Embryonic facial prominence (tissue), 1 donor: ENCODE measurements at regions not wholly inside any gene's neighbourhood (a gene's known extent, or its start where the extent isn't known, plus 50 kb on each side); places are given as distances from the start of the nearest gene placed in this dataset.
"Not testable (repeated sequence)": the region's sequence is repeated elsewhere in the genome, so short reads cannot be mapped to it uniquely, and the experiment has no call there.

Source experiments
- DNase-seq: peaks from one replicate; pipeline ENCODE4 v3.0.0-alpha.2; 2016; ENCODE audit errors: extremely low spot score

DNA sequence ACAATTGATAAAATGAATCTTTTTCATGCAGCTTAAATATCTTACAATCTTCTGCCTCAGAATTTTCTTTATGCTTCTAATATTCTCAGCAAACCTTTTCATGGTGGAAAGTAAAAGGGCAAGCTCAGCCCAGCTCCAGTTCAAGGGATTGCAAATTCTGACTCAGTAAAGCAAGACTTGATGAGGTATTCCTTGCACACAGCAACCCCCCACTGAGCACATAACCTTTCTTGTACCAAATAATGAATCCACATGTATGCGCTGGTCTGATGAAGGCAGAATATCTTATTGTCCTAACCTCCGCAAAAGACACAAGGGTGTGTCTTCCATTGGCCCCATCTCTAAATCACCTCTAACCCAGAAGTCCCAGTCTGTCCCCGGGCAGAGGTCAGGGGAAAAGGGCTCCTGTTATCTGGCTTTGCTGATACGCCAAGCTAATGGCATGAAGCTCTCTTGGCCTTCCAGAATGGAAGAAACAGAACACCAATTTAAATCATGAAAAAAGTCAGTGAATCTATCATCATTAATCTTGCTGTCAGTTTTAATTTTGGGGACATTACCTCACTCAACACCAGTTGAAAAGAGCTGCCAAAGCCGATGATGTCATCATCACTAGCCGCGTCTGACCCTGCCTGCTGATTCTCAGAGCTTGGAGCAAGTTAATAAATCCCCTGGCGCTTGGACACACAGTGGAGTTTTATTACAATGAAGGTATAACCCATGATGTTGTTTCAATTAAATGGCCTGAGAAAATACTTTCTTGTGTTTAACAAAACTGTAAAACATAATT is 592.5 kb upstream of the CLINT1 start:
- DNase-seq: no peak

DNA sequence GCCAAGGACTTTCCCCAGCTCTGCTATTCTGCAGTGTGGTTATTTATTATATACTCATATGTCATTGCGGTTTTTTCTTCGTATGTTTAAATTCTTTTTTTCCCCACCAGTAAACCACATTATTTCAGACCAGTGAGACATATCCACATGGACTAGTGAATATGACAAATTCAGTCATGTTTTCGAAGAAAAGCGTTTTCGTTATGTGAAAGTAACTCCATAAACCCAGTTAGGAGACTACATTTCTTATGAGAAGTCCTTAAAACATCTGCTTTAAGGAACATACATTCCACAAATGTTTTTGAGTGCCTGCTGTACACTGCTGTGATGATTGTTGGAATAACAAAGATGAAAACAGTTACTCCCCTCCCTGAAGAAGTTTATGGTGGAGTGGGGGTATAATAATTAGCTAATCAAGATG is 591.8 kb upstream of the CLINT1 start:
- DNase-seq: no peak

DNA sequence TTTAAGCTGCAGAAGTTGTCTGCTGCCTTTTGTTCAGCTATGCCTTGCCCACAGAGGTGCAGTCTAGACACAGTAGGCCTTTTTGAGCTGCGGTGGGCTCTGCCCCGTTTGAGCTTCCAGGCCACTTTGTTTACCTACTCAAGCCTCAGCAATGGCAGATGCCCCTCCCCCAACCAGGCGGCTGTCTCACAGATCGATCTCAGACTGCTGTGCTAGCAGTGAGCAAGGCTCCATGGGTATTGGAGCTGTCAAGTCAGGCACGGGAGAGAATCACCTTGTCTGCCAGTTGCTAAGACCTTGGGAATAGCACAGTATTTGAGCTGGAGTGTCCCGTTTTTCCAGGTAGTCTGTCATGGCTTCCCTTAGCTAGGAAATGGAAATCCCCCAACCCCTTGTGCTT is 587.8 kb upstream of the CLINT1 start:
- not testable (repeated sequence) for DNase-seq

DNA sequence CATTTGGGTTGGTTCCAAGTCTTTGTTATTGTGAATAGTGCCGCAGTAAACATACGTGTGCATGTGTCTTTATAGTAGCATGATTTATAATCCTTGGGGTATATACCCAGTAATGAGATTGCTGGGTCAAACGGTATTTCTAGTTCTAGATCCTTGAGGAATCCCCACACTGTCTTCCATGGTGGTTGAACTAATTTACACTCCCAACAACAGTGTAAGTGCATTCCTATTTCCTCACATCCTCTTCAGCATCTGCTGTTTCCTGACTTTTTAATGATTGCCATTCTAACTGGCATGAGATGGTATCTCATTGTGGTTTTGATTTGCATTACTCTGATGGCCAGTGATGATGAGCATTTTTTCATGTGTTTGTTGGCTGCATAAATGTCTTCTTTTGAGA is 580.3 kb upstream of the CLINT1 start:
- DNase-seq: not testable (repeated sequence)

DNA sequence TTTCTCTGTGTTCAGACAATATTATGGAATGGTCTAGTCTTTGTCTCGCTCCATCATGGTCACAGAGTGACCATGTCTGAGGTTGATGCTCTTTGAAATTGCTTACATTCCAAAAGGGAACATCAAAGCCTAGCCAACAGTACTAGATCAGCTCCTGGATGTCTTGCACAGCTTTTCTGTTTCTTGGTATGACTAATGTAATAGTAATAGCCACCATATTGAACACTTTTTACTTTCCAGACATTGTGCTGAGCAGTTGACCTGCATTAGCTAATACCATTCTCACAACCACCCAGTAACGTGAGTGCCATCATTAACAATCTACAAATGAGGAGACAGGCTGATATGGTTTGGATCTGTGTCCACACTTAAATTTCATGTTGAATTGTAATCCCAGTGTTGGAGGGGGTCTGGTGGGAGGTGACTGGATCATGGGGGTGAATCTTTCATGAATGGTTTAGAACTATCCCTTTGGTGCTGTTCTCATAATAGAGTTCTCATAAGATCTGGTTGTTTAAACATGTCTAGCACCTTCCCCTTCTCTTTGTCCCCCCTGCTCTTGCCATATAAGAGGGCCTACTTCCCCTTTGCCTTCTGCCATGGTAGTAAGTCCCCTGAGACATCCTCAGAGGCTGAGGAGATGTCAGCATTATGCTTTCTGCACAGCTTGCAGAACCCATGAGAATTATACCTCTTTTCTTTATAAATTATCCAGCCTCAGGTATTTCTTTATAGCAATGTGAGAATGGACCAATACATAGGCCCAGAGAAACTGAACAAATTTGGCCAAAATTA is 577.5 kb upstream of the CLINT1 start:
- no peak for DNase-seq

DNA sequence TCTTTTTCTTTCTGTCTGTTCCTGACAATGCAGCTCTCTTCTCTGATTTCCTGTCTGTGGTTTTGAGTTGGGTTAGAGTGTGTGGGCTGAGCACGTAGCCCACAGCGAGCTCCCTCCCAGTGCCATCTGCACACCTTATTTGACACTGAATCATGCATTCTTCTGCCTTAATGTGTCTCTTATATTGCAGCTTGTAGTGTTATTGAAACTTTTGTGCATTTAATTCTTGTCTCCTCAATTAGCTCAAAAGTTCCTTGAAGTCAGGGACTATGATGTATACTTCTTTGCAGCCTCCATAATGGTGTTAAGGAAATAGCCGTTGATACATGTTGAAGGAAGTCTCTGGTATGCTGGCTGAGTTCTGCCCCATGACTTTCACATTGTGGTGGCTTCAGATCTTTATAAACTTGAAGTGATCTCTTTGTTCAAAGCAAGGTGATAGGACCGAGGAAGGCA is 576.2 kb upstream of the CLINT1 start:
- no peak for DNase-seq

DNA sequence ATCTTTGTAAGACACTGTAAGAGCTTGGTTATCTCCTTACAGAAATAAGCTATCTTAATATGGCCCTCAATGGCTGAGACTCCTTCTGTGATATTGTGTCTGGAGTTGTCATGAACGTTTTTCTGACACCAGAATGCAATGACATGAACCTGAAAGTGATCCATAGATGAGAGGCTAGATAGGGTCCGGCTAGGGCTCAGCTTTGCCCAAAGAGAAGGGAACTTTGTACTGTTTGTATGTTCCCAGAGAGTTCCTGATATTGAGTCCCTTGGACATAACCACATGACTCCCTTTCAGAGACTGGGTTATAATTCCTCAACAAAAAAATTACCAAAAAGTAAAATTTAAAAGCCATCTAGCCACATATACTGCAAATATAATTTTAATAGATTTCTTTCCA is 575.8 kb upstream of the CLINT1 start:
- DNase-seq: no peak

DNA sequence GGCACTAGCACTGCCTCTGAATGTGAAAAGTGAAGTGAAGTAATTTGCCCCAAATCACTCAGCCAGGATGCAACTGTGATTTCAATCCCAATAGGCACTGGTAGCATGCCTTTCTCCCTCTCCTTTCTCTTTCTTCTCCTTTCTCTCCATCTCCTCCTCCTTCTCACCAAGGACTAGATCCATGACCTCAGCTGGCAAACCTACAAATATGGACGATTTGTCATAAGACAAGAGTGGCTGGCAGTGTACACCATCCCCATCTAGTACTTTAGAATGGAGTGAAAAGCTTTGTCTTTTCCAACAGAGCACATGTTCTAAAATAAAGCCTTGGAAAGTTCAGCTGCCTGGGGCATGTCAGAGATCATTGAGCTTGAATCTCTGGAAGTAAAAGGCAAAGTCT is 574.7 kb upstream of the CLINT1 start:
- no peak for DNase-seq

DNA sequence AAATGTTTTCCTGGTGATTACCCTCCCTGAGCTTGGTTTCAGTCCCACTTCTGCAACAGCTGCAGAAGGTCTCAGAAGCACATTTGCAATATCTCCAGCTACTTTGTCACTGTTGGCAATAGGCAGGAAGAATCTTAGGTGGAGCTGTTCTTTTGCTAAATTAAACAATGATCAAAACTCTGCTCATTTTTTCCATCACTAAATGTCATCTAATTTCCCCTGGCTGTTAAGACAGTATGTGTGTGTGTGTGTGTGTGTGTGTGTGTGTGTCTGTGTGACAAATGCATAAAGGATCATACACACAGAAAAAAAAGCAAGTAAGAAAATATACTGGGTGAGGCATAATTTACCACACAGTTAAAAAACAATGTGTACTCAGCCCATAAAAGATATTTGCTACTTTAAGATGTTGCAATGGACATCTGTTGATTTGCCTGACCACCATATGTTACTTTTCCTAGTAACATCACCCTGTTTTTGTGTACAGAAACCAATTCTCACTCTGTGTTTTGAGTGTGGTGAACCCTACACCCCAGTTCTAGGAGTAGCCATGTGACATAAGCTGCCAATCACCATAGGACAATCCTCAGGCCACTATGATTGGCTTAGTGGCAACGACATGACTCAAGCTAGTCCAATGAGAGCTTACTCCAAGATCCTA is 572.6 kb upstream of the CLINT1 start:
- DNase-seq: no peak

DNA sequence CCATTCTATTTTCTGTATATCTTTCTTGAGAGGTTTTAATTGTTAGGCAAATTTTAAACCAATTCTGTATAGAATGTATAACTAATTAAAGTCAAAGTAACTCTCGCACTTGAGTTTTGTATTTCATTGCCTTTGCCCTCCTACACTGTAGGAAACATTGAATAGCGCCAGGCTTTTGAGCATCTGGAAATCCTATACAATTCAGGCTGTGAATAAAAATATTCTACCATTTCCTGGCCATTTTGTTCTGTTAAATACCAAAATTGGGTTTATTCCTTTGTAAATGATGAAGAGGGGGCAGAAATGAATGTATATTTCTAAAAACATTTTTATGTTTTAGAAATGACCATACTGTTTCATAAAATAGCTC is 571.8 kb upstream of the CLINT1 start:
- no peak for DNase-seq

DNA sequence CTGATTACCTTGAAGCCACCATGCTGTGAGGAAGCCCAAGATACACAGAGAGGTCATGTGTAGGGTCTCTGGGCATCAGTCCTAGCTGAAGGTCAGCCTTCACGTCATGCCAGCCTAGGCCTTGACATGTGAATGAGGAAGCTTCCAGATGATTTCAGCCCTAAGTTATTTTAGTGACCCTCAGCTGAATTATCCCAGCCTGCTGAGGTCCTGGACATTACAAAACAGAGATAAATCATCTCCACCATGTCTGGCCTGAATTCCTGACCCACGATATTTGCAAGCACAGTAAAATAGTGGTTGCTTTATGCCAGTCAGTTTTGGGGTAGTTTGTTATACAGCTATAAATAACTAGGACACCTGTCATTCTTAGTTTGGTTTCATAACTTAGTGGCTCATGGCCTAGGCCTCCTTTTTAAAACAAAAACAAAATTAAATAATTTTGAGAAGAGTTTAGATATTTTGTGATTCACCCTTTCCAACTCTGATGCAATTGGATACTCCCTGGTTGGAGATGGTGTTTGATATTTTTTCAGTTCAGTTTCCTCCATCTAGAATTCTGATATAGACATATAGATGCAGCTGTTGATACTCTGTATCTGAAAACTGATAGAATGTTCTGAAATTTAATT is 571.3 kb upstream of the CLINT1 start:
- DNase-seq: no peak

DNA sequence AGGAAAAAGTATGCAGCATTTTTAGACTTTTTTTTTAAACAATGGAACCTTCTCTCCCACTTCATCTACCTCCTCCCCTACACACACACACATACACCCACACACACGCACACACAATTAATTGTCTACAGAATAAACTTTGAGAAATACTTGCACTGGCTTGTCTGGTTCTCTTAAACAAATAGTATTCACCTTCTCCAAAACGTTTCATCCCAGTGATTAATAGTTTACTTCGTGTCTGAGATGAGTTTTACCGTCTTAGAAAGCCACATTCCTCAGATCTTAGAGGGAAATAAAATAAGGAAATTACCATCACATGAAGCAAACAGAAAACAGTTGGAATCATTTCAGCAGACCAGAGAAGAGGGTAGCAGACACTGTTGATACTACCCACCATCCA is 570.6 kb upstream of the CLINT1 start:
- no peak for DNase-seq

DNA sequence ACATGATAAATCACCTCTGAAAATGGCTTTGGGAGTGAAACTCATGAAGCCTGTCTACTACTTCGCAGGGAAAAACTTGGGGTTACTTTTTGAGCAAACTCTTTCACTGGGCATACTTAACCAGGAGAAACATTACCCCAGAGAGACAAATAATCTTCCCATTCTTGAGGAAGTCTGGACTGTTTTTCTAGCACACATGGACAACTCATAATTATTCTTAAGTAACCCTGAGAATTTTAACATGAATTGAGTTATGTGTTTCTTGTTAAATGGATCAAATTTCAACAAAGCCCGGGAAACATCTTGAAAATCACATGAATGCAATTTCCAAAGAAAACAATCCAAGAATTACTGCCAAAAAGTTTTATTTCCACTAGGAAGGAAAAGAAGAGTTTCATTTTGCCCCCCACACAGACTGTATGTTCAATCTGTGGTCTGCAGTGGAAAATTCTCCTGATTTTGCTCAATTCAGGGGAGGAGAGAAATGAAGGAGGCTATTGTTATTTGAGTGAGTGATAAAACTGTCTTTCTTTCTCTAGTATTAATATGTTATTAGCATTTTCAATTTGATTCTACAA is 564.8 kb upstream of the CLINT1 start:
- peak; percentile 68 for DNase-seq

DNA sequence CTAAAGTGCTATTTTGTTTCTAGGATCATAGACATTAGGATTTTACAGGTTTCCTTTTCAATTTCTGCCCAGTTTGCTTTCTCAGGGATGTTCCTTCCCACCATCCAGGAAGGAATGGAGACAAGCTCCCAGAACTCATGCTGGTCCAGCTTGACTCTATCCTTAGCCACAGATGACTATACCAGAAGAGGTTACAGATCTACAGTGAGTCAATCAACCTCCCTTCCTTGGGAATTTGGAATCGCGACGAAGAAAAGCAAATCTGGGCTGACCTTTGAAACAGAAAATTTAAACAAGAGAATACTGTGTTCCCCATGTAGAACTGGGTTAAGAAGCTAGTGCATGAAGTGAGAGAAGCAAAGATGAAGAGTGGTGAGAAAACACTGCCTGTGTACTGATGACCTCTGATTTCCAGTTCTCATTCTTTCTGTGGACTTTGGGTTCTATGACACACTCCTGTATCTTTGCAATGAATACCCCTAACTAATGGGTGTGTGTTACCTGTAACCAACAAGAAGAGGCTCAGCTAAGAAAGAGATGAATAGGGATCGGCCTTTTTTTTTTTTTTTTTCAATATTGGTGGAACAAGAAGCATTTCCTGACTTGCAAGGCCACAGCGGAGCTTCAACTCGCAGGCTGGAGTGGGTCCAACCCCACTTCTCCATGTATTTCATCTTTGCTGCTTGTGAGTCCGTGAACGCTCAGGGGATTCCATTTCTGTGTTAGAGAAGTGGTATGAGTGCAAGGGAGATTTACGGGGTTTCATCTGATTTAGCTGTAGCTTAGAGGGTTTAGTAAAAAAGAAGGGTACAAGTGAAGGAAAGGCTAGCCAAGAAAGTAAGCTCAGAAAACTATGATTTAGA is 563.9 kb upstream of the CLINT1 start:
- no peak for DNase-seq

DNA sequence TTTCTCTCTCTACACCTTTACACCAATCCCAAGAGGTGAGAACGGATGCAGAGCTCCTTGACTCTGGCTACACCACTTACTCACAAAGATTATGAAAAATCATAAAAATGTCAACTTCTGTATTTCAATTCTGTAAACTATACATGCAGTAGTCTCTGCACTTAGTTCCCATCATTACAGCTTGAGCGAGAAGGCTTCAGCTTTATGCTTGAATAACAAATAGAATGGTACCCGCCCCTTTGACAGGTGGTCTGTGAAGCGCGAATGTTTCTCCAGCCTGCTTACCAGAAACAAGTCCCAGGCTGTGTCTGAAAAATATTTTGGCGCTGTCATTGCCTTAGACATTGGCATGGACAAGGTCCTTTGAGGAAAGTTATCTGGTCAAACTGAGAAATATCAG is 562.4 kb upstream of the CLINT1 start:
- DNase-seq: no peak

DNA sequence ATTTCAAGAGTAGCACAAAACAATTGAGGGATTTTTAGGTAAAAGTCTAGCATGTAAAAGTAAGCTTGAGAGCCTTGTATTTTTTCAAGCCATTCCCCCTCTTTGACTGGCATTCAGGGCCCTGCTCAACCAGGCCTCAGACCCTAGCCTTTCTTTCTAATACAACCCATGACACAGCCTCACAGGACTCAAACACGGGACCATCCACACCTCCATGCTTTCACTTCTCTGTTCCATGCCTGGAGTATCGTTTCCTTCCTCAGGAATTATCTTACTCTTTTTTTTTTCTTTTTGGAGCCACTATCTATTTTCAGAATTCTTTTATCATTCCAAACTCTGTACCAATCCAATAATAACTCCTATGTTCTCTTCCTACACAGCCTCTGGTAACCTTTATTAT is 560.2 kb upstream of the CLINT1 start:
- no peak for DNase-seq

DNA sequence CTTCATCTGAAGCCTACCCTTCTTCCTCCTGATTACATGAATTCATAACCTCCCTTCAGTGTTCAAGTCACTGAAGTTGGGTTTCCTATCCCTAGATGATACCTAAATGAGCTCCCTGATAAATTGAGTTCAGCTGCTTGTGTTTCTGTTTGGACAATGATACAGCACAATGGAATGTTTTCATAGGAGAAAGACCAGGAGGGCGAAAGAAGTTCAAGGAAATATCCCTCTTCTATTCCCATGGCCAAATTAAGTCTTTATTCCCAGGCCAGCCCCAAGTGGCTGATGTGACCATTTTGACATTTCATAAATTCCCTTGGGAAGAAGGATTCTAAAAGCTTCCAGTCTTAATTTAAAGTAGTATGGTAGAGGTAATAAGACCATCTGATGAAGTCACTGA is 555.8 kb upstream of the CLINT1 start:
- DNase-seq: no peak

DNA sequence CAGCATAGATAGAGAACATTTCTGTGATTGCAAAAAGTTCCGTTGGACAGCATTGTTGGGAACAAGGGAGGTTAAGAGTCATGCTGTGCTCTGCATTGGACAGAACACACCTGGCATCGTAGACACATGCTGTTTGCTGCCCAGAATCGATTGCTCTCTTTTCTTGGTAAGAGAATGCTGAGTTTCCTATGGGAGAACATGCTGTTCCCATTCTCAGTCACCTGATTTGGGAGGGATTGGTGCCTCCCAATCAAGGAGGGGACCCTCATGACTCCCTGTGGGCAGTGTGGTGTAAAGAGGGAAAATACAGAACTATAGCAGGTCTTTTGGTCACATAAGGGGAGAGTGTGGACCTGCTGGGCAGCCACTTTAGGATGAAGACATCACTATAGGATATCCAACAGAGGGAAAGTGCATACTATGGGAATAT is 555.4 kb upstream of the CLINT1 start:
- DNase-seq: no peak

DNA sequence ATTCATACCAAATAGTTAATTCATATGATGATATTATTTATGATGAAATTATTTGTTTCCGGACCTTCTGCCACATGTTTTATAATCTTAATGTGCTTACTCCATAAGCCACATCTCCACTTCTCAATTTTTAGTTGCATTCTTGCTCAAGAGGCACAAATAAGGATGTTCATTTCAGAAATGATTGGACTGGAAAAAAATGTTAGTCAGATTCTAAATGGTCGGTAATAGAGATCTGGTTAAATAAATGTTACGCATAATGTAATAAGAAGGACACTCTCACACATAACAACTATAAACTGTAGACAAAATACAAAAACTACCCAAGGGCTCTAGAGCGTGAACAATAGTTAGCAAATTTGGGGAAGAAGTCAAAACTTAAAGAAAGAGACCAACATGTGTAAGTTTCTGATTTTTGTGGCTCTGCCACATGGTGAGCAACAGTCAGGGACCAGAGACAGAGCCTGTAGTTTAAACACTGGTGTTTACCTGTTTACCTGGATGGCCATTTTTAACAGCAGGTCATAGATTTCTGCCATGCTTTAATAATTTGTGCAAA is 554.3 kb upstream of the CLINT1 start:
- DNase-seq: no peak

DNA sequence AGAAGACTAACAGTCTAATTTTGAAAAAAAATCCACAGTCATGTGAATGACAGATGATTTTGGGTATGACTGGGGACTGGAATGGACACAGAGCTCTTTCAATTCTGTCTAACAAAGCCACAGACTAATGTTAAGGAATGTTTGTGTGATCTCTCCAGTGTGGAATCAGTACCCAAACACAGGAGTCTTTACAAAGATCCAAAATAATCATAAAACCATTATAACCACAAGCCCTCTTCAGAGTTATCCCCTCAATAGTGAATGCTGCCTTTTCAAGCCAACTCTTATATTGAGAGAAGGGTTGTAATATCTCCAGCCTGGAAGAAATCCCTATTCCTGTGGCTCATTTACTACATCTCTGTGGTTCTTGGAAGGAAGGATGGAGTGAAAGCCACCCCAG is 552.0 kb upstream of the CLINT1 start:
- peak; percentile 18 for DNase-seq

DNA sequence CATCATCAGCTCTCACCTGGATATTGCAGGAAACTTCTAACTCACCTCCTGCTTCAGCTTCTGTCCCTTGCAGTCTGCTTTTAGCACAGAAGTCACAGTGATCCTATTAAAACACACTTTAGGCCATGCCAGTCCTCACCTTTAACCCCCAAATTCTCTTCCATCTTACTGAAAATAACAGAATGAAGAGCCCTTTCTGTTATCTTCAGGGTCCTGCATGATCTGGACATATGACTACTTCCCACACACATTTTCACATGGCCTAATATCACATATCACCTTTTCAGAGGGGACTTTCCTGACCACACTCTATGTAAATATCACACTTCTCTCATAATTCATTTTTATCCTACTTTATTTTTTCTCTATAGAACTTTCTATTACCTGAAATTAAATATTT is 550.6 kb upstream of the CLINT1 start:
- DNase-seq: no peak
